ENCODE measurements at regions not wholly inside any gene's neighbourhood (a gene's known extent, or its start where the extent isn't known, plus 50 kb on each side); places are given as distances from the start of the nearest gene placed in this dataset.
A peak's percentile ranks its signal among the peaks of the same experiment; 100 is the strongest.
"Not testable (repeated sequence)": the region's sequence is repeated elsewhere in the genome, so short reads cannot be mapped to it uniquely, and the experiment has no call there.

- DNase-seq (peak; percentile 89 to 92), ATAC-seq (peak; percentile 80 to 91 (median 85))
- no peaks in the 10 kb centered on the region for H3K36me3 Mint-ChIP-seq
- Histone ChIP-seq H3K27me3 (ENCODE audit: control insufficient read depth, insufficient read depth, low read length) (no peaks in the 10 kb centered on the region), H3K9me3 (ENCODE audit: control insufficient read depth, insufficient read depth, low read length) (no peaks in the 10 kb centered on the region), H3K27ac (ENCODE audit: low read length) (peak overlapping the region; percentile 99), H3K36me3 (ENCODE audit: control insufficient read depth, insufficient read depth, low read length) (no peaks in the 10 kb centered on the region), H3K4me1 (ENCODE audit: control insufficient read depth, insufficient read depth, low read length) (peaks cover 8% of the 10 kb centered on the region), H3K4me3 (ENCODE audit: low read length) (peak overlapping the region; percentile 84)
- TF ChIP-seq CTCF (IDR thresholded peaks at IDR 0.05) = peak; percentile 58
- peak overlapping the region; percentile 87 for H3K4me3 Mint-ChIP-seq
- peak overlapping the region; percentile 94 to 98 for H3K27ac Mint-ChIP-seq
- no peaks in the 10 kb centered on the region for H3K9me3 Mint-ChIP-seq
- intact Hi-C loops (cut with micrococcal nuclease) = loop anchor here (1.0 to 5.0 kb wide), 4 partner anchors 160 to 1739 kb away; partner anchors contain the start of genes APEX2, MAGED2, RIBC1 and SMC1A
- peaks cover 6 to 23% of the 10 kb centered on the region in 2 donors for H3K4me1 Mint-ChIP-seq
- peaks cover 8 to 17% of the 10 kb centered on the region in 2 donors for H3K27me3 Mint-ChIP-seq (ENCODE audit: low read depth in 2 of 2)
- under 1% methylated on average over 63 of the region's 63 CpGs for WGBS (ENCODE audit: insufficient coverage)
Observed at GRCh38 chrX:55160685-55161552, 59.2 kb upstream of the PAGE5 start.

- Mint-ChIP-seq H3K27me3 (ENCODE audit: low read depth in 2 of 2) (peaks cover 8 to 23% of the 10 kb centered on the region in 2 donors), H3K27ac (peak overlapping the region; percentile 94 to 98), H3K36me3 (no peaks in the 10 kb centered on the region), H3K9me3 (no peaks in the 10 kb centered on the region), H3K4me1 (peaks cover 6 to 23% of the 10 kb centered on the region in 2 donors), H3K4me3 (peak overlapping the region; percentile 87)
- Histone ChIP-seq H3K4me1 (ENCODE audit: control insufficient read depth, insufficient read depth, low read length) (peaks cover 8% of the 10 kb centered on the region), H3K27me3 (ENCODE audit: control insufficient read depth, insufficient read depth, low read length) (no peaks in the 10 kb centered on the region), H3K27ac (ENCODE audit: low read length) (peak overlapping the region; percentile 99), H3K4me3 (ENCODE audit: low read length) (peak overlapping the region; percentile 84), H3K9me3 (ENCODE audit: control insufficient read depth, insufficient read depth, low read length) (no peaks in the 10 kb centered on the region), H3K36me3 (ENCODE audit: control insufficient read depth, insufficient read depth, low read length) (no peaks in the 10 kb centered on the region)
- intact Hi-C loops (cut with micrococcal nuclease) = loop anchor here (1.0 to 5.0 kb wide), 4 partner anchors 161 to 1739 kb away; partner anchors contain the start of genes APEX2, MAGED2, RIBC1 and SMC1A
- peak in 1 of 2 donors; percentile 16 for DNase-seq
- WGBS (ENCODE audit: insufficient coverage) = 10% methylated on average over 12 of the region's 12 CpGs
- TF ChIP-seq CTCF (IDR thresholded peaks at IDR 0.05) = no peak
- ATAC-seq = no peak
Observed at GRCh38 chrX:55161581-55161980, 58.6 kb upstream of the PAGE5 start.

GRCh38 chrX:55163171-55163570 lies 57.0 kb upstream of the PAGE5 start:
- no peaks in the 10 kb centered on the region for H3K36me3 Mint-ChIP-seq
- H3K4me3 Mint-ChIP-seq = no peak overlapping the region
- no peak overlapping the region for H3K27ac Mint-ChIP-seq
- WGBS (ENCODE audit: insufficient coverage) = 96% methylated on average over 3 of the region's 3 CpGs
- Histone ChIP-seq H3K36me3 (ENCODE audit: control insufficient read depth, insufficient read depth, low read length) (no peaks in the 10 kb centered on the region), H3K27me3 (ENCODE audit: control insufficient read depth, insufficient read depth, low read length) (no peaks in the 10 kb centered on the region), H3K9me3 (ENCODE audit: control insufficient read depth, insufficient read depth, low read length) (no peaks in the 10 kb centered on the region), H3K4me3 (ENCODE audit: low read length) (no peak overlapping the region), H3K27ac (ENCODE audit: low read length) (no peak overlapping the region), H3K4me1 (ENCODE audit: control insufficient read depth, insufficient read depth, low read length) (peaks cover 8% of the 10 kb centered on the region)
- H3K9me3 Mint-ChIP-seq = no peaks in the 10 kb centered on the region
- no peak for TF ChIP-seq CTCF (IDR thresholded peaks at IDR 0.05)
- intact Hi-C loops (cut with micrococcal nuclease) = loop anchor here (5.0 kb wide), 2 partner anchors 356 to 1741 kb away; partner anchors contain the start of genes MAGED2, RIBC1 and SMC1A
- peaks cover 6 to 23% of the 10 kb centered on the region in 2 donors for H3K4me1 Mint-ChIP-seq
- ATAC-seq (no peak), DNase-seq (no peak)
- H3K27me3 Mint-ChIP-seq (ENCODE audit: low read depth in 2 of 2) = peaks cover 8 to 34% of the 10 kb centered on the region in 2 donors

- H3K27ac Mint-ChIP-seq; H3K4me1 ChIP-seq (ENCODE audit: control insufficient read depth, insufficient read depth, low read length); H3K4me3 ChIP-seq (ENCODE audit: low read length); H3K9me3 Mint-ChIP-seq; H3K4me3 Mint-ChIP-seq; H3K27ac ChIP-seq (ENCODE audit: low read length); H3K9me3 ChIP-seq (ENCODE audit: control insufficient read depth, insufficient read depth, low read length); DNase-seq; ATAC-seq; intact Hi-C loops (cut with micrococcal nuclease); H3K36me3 Mint-ChIP-seq; H3K27me3 ChIP-seq (ENCODE audit: control insufficient read depth, insufficient read depth, low read length); H3K36me3 ChIP-seq (ENCODE audit: control insufficient read depth, insufficient read depth, low read length): not testable (repeated sequence)
- WGBS (ENCODE audit: insufficient coverage) = 87% methylated on average over 3 of the region's 4 CpGs
- Mint-ChIP-seq H3K27me3 (ENCODE audit: low read depth in 2 of 2) (peaks cover 8 to 34% of the 10 kb centered on the region in 2 donors), H3K4me1 (peaks cover 6 to 17% of the 10 kb centered on the region in 2 donors)
Observed at GRCh38 chrX:55165026-55165425, 55.1 kb upstream of the PAGE5 start.

Data from natural killer cell (primary cell).